GM12872 (cell line): ENCODE measurements at regions not wholly inside any gene's neighbourhood (a gene's known extent, or its start where the extent isn't known, plus 50 kb on each side); places are given as distances from the start of the nearest gene placed in this dataset.

Source experiments
- TF ChIP-seq, protein P1 (sequence below): IDR thresholded peaks from 3 replicates; pipeline ENCODE4 v1.5.1; 2011; ENCODE audit warnings: low read depth, mild to moderate bottlenecking, low read length, moderate library complexity; ENCODE audit not compliant: insufficient read depth

DNA sequence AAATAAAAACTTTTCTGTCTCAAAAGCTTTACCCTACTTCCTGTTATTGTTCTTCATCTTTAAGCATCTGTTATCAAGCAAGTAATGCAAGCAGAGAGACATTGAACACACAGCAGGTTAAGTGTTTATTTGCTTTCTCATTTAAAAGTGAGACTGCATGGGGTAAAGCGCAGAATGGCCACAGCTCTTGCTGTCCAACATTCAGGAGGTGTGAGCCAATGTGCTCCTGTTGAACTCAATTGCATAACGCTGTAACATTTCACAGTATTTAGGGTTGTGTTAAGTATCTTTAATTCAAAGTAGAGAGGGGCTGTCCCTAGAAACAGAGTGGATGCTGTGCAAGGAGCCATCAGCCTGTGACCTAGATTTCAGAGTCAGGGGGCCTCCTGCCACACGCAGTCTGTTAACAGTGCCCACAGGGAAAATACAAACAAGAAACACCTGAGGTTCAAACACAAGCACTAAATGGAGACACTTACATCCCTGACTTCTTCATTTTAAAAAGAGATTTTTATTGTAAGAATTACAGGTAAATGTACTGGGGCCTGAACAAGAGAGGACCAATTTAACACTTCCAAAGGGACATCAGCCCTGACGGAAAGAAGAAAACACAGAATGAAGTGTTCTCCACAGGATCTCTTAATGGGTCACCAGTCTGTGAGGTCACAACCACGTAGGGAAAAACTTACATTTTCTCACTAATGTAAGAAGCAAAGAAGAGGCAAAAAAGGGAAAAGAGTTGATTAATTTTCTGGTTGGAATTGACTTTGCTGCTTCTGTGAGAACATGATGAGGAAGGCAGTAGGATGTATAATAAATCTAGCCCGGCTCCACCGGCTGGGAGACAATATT lies 815.1 kb downstream of the VGLL3 start:
- TF ChIP-seq, protein P1, sequence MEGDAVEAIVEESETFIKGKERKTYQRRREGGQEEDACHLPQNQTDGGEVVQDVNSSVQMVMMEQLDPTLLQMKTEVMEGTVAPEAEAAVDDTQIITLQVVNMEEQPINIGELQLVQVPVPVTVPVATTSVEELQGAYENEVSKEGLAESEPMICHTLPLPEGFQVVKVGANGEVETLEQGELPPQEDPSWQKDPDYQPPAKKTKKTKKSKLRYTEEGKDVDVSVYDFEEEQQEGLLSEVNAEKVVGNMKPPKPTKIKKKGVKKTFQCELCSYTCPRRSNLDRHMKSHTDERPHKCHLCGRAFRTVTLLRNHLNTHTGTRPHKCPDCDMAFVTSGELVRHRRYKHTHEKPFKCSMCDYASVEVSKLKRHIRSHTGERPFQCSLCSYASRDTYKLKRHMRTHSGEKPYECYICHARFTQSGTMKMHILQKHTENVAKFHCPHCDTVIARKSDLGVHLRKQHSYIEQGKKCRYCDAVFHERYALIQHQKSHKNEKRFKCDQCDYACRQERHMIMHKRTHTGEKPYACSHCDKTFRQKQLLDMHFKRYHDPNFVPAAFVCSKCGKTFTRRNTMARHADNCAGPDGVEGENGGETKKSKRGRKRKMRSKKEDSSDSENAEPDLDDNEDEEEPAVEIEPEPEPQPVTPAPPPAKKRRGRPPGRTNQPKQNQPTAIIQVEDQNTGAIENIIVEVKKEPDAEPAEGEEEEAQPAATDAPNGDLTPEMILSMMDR: no peak

GRCh38 chr3:86175051-86175536 lies 815.9 kb downstream of the VGLL3 start:
- TF ChIP-seq, protein P1: no peak

DNA sequence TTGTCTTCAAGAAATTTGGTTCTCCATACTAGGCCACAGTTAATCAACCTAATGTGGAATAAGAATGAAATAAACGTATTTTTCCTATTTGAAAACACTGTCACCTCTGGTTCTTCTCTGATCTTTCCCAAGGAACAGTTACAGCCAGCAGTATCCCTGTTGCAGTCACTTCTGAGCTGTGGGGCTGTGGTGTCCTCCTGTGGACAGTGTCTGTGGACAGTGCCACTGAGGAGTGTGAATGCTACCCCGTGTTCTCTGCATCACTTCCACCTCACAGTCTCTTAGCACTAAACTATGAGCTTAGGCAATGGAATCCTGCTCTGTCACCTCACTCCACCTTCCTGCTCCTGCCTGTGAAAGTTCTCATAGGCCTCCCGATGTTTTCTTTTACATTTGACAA lies 817.5 kb downstream of the VGLL3 start:
- TF ChIP-seq, protein P1: no peak

DNA sequence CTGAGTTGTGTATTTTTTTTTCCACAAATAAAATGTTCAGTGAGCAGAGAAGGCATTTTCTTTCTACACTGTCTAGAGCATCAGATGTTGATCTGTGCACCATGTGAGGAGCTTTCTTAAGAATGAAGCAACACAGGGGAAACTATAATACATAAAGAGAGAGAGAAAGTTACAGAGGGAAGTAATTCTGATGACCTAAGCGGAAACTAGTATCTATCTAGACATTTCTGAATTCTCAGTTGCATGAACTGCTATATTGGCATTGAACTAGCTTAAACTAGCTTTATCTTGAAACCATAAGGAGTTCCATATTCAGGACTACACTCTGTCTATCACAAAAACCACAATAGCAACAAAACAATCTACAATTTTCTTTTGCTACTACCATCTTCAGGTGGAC lies 822.4 kb downstream of the VGLL3 start:
- TF ChIP-seq, protein P1: no peak

DNA sequence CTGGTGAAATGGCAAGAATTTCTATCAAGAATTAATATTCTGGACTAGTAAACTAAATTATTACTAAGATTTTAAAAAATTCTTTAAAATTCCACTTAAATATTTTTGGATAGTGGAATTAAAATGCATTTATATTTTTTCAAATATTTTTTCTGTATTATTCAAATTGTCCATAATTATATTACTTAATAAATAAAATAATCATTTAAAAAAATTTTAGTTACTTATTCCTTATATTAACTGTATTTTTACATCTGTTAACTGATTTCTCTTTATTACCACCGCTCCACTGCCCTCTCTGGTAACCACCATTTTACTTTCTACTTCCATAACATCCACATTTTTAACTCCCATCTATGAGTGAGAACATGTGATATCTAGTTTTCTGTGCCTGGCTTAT lies 828.4 kb downstream of the VGLL3 start:
- TF ChIP-seq, protein P1: no peak

DNA sequence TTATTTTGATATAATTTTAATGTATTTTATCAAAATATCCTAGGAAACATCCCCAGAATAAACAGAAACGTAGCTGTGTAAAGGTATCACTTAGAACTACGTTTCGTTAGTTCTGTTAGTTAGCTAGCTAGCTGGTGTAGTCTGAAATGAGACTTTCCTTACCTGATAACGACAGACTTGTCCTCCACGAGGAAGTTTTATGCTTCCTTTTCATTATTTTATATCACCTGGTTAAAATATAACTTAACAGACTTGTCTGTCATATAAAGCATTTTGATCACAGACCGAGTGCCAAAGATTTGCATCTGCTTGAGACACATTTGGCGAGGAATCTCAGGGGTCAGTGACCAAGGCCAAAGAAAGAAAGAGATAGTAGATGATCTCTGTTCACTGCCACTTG lies 829.5 kb downstream of the VGLL3 start:
- TF ChIP-seq, protein P1: no peak

GRCh38 chr3:86152620-86153019 lies 838.3 kb downstream of the VGLL3 start:
- TF ChIP-seq, protein P1: no peak
